PFSK-1 (cell line): ENCODE measurements at regions not wholly inside any gene's neighbourhood (a gene's known extent, or its start where the extent isn't known, plus 50 kb on each side); places are given as distances from the start of the nearest gene placed in this dataset.

Source experiments
- FOXP2 ChIP-seq: optimal IDR thresholded peaks from 2 replicates; pipeline ENCODE3; 2011; ENCODE audit warnings: borderline replicate concordance, control low read depth, inconsistent platforms; ENCODE audit not compliant: insufficient read depth; ENCODE audit errors: extremely low read length, extremely low read depth
- POLR2AphosphoS5 ChIP-seq: IDR thresholded peaks from 2 replicates; pipeline ENCODE4 v1.6.1; 2012; ENCODE audit warnings: low read depth, mild to moderate bottlenecking, control low read depth, low read length, moderate library complexity
- REST ChIP-seq, 2 experiments: IDR thresholded peaks; 2 replicates each; pipeline versions ENCODE4 v1.6.1 to v1.8.0; 2011 to 2012; ENCODE audit warnings: low read depth in 2 of 2, low read length in 2 of 2, control low read depth in 1 of 2, inconsistent platforms in 1 of 2, mild to moderate bottlenecking in 1 of 2, moderate library complexity in 1 of 2; ENCODE audit not compliant: insufficient read depth in 1 of 2
- SIN3A ChIP-seq: IDR thresholded peaks from 2 replicates; pipeline ENCODE4 v1.6.1; 2012; ENCODE audit warnings: mild to moderate bottlenecking, low read length, moderate library complexity, borderline replicate concordance; ENCODE audit not compliant: insufficient read depth
- TAF1 ChIP-seq: IDR thresholded peaks from 2 replicates; pipeline ENCODE4 v1.6.1; 2012; ENCODE audit warnings: low read length, control low read depth, borderline replicate concordance; ENCODE audit not compliant: insufficient read depth

- TF ChIP-seq FOXP2 (no peak), SIN3A (no peak)
These were observed 305.6 kb upstream of the STT3B start for GRCh38 chr3:31227131-31227562.

GRCh38 chr3:31230425-31231223 is 302.1 kb upstream of the STT3B start:
- TF ChIP-seq FOXP2 (no peak), POLR2AphosphoS5 (no peak)

- TF ChIP-seq TAF1 (no peak), FOXP2 (no peak), POLR2AphosphoS5 (no peak), SIN3A (no peak), REST (IDR thresholded peaks at IDR 0.05; ENCODE audit: insufficient read depth in 1 of 2, low read depth in 2 of 2, low read length in 2 of 2) (no peak)
These were observed 300.4 kb upstream of the STT3B start for GRCh38 chr3:31232055-31233025.

- TF ChIP-seq TAF1 (no peak), POLR2AphosphoS5 (no peak), REST (IDR thresholded peaks at IDR 0.05; ENCODE audit: insufficient read depth in 1 of 2, low read depth in 2 of 2, low read length in 2 of 2) (no peak), FOXP2 (no peak), SIN3A (no peak)
These were observed 298.6 kb upstream of the STT3B start for GRCh38 chr3:31234145-31234544.

- TF ChIP-seq REST (IDR thresholded peaks at IDR 0.05; ENCODE audit: insufficient read depth in 1 of 2, low read depth in 2 of 2, low read length in 2 of 2) (no peak), TAF1 (no peak), POLR2AphosphoS5 (no peak), SIN3A (no peak), FOXP2 (no peak)
These were observed 297.5 kb upstream of the STT3B start for GRCh38 chr3:31235062-31235700.
